ENCODE measurements at regions not wholly inside any gene's neighbourhood (a gene's known extent, or its start where the extent isn't known, plus 50 kb on each side); places are given as distances from the start of the nearest gene placed in this dataset.

DNA sequence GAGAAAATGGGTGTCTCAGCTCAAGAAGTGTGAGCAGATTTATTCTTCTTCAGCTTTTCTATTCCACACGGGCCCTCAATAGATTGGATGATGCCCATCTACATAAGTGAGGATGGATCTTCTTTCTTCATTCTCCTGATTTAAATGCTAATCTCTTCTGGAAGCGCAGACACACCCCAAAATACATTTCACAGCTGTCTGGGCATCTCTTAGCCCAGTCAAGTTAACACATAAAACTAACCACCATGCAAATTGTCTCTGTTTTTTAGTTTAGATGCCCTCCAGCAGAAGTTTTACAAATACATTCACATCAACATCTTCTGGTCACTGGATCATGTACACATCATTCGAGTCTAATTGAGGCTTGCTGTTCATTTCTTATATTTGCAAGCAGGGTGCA lies 249.0 kb upstream of the VCX3A start:
- TF ChIP-seq, protein P1, sequence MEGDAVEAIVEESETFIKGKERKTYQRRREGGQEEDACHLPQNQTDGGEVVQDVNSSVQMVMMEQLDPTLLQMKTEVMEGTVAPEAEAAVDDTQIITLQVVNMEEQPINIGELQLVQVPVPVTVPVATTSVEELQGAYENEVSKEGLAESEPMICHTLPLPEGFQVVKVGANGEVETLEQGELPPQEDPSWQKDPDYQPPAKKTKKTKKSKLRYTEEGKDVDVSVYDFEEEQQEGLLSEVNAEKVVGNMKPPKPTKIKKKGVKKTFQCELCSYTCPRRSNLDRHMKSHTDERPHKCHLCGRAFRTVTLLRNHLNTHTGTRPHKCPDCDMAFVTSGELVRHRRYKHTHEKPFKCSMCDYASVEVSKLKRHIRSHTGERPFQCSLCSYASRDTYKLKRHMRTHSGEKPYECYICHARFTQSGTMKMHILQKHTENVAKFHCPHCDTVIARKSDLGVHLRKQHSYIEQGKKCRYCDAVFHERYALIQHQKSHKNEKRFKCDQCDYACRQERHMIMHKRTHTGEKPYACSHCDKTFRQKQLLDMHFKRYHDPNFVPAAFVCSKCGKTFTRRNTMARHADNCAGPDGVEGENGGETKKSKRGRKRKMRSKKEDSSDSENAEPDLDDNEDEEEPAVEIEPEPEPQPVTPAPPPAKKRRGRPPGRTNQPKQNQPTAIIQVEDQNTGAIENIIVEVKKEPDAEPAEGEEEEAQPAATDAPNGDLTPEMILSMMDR (IDR thresholded peaks at IDR 0.05): no peak
- TF ChIP-seq POLR2AphosphoS5 (IDR thresholded peaks at IDR 0.05; ENCODE audit: low read depth, low read length) (no peak), GABPA (IDR thresholded peaks at IDR 0.05; ENCODE audit: low read depth) (no peak)

Data from SK-N-SH (cell line).